GM12878 (cell line): ENCODE measurements at regions not wholly inside any gene's neighbourhood (a gene's known extent, or its start where the extent isn't known, plus 50 kb on each side); places are given as distances from the start of the nearest gene placed in this dataset.

Source experiments
- ATAC-seq: fragments of 200-7000 bp; cut with Tn5 transposase; 3 replicates; pipeline ENCODE4 v1.9.1; 2020; ENCODE audit warnings: mild to moderate bottlenecking, moderate library complexity
- BruUV-seq: library from RNA; stranded (reverse); fragments of 400-500 nt; replicated peaks from 2 replicates; lab custom pipeline; 2021; lab: Mats Ljungman, UMichigan
- CTCF ChIA-PET: fragments of 300-600 bp; sonication (Branson Sonifier 250); formaldehyde crosslinking; extraction: SDS; loops from one replicate; lab custom pipeline; 2021; ENCODE audit warnings: inconsistent platforms; lab: Yijun Ruan, JAX
- POLR2A ChIA-PET: fragments of 350-600 bp; formaldehyde crosslinking; extraction: SDS; loops from one replicate; lab custom pipeline; 2021; ENCODE audit warnings: inconsistent platforms; lab: Charles Lee
- RAD21 ChIA-PET: fragments of 300-600 bp; sonication (Branson Sonifier 250); formaldehyde crosslinking; loops from one replicate; lab custom pipeline; 2023; ENCODE audit warnings: antibody characterized with exemption; ENCODE audit not compliant: unreplicated experiment; lab: Charles Lee
- SMC1A ChIA-PET: fragments of 300-600 bp; sonication (Branson Sonifier 250); formaldehyde crosslinking; loops from one replicate; lab custom pipeline; 2023; ENCODE audit not compliant: unreplicated experiment, uncharacterized antibody; lab: Charles Lee
- DNase-seq: peaks from one replicate; pipeline ENCODE4 v3.0.0-alpha.2; 2011; ENCODE audit warnings: low read depth, low spot score
- FAIRE-seq: peaks from 3 replicates; lab custom pipeline; 2011; peaks lifted over from hg19 to GRCh38; lab: Jason Lieb, UNC
- H2AFZ ChIP-seq: 2 replicates; pipeline ENCODE4 v1.6.0; 2011; ENCODE audit warnings: low read depth, low read length, control low read depth; ENCODE audit not compliant: control insufficient read depth
- H3K27ac ChIP-seq: 2 replicates; pipeline ENCODE4 v1.5.1; 2011; ENCODE audit warnings: control low read depth; ENCODE audit not compliant: control insufficient read depth, insufficient read depth
- H3K27me3 ChIP-seq, 2 experiments: replicated peaks in 1 of 2; 2 replicates each; pipeline versions ENCODE4 v1.6.0 to v1.6.1; 2011; ENCODE audit warnings: low read length in 1 of 2; ENCODE audit not compliant: control insufficient read depth in 2 of 2, insufficient read depth in 2 of 2
- H3K36me3 ChIP-seq, 2 experiments: 2 replicates each; pipeline ENCODE4 v1.5.1; 2011; ENCODE audit warnings: low read length in 1 of 2; ENCODE audit not compliant: control insufficient read depth in 2 of 2, insufficient read depth in 2 of 2
- H3K4me1 ChIP-seq: 2 replicates; pipeline ENCODE4 v1.6.1; 2011; ENCODE audit warnings: mild to moderate bottlenecking, low read length, moderate library complexity, mixed read lengths; ENCODE audit not compliant: control insufficient read depth, insufficient read depth
- H3K4me2 ChIP-seq: 2 replicates; pipeline ENCODE4 v1.6.0; 2011; ENCODE audit warnings: control low read depth; ENCODE audit not compliant: control insufficient read depth, insufficient read depth
- H3K4me3 ChIP-seq: fragments of 200-600 bp; sonication (generic); 2 replicates; pipeline ENCODE4 v1.5.1; 2016
- H3K79me2 ChIP-seq: 2 replicates; pipeline ENCODE4 v1.6.0; 2011; ENCODE audit warnings: low read length; ENCODE audit not compliant: control insufficient read depth, insufficient read depth
- H3K9ac ChIP-seq: 2 replicates; pipeline ENCODE4 v1.8.0; 2011; ENCODE audit warnings: low read length, control low read depth, mixed read lengths; ENCODE audit not compliant: control insufficient read depth, insufficient read depth
- H3K9me3 ChIP-seq: replicated peaks from 3 replicates; pipeline ENCODE4 v1.5.1; 2011; ENCODE audit warnings: mild to moderate bottlenecking, low read length; ENCODE audit not compliant: control insufficient read depth, insufficient read depth
- H4K20me1 ChIP-seq: 2 replicates; pipeline ENCODE4 v1.6.0; 2011; ENCODE audit not compliant: control insufficient read depth, insufficient read depth
- ATF2 ChIP-seq: IDR thresholded peaks from 2 replicates; pipeline ENCODE4 v1.6.1; 2012; ENCODE audit warnings: low read length, inconsistent platforms
- ATF3 ChIP-seq: IDR thresholded peaks from 2 replicates; pipeline ENCODE4 v1.6.1; 2011; ENCODE audit warnings: low read depth, mild to moderate bottlenecking, low read length, moderate library complexity, borderline replicate concordance; ENCODE audit errors: extremely low read depth
- CHD2 ChIP-seq: IDR thresholded peaks from 2 replicates; pipeline ENCODE4 v1.6.1; 2011; ENCODE audit warnings: low read depth, low read length, improper control_type of control experiment, borderline replicate concordance
- E2F4 ChIP-seq: IDR thresholded peaks from 2 replicates; pipeline ENCODE4 v1.6.1; 2012; ENCODE audit warnings: low read depth, low read length, improper control_type of control experiment
- E4F1 ChIP-seq: fragments of 450-650 bp; IDR thresholded peaks from 2 replicates; pipeline ENCODE4 v1.6.1; 2018; ENCODE audit warnings: borderline replicate concordance, mild to moderate bottlenecking; ENCODE audit not compliant: partially characterized antibody
- EGR1 ChIP-seq, 2 experiments: IDR thresholded peaks; 1 replicate in 1 of 2; 2 replicates in 1 of 2; pipeline ENCODE4 v1.6.1; 2011 to 2012; ENCODE audit warnings: low read depth in 2 of 2, low read length in 2 of 2, borderline replicate concordance in 1 of 2, mild to moderate bottlenecking in 1 of 2, moderate library complexity in 1 of 2
- GABPA ChIP-seq: IDR thresholded peaks from 2 replicates; pipeline ENCODE4 v1.6.1; 2014; ENCODE audit warnings: antibody characterized with exemption, low read depth, mild to moderate bottlenecking, inconsistent platforms
- IKZF1 ChIP-seq: fragments of 450-650 bp; conservative IDR thresholded peaks from 2 replicates; pipeline ENCODE4 v1.6.1; 2017; ENCODE audit warnings: antibody characterized with exemption, mild to moderate bottlenecking
- MTA2 ChIP-seq: fragments of 450-650 bp; IDR thresholded peaks from 2 replicates; pipeline ENCODE4 v1.6.1; 2016; ENCODE audit warnings: low read depth, mild to moderate bottlenecking, moderate library complexity
- NR2F1 ChIP-seq: fragments of 450-650 bp; conservative IDR thresholded peaks from 2 replicates; pipeline ENCODE4 v1.6.1; 2017; ENCODE audit warnings: mild to moderate bottlenecking
- POU2F2 ChIP-seq: IDR thresholded peaks from 3 replicates; pipeline ENCODE4 v1.6.1; 2011; ENCODE audit warnings: low read depth, mild to moderate bottlenecking, low read length, borderline replicate concordance
- SKIL ChIP-seq: fragments of 450-650 bp; IDR thresholded peaks from 2 replicates; pipeline ENCODE4 v1.6.1; 2017; ENCODE audit warnings: mild to moderate bottlenecking, low read depth, inconsistent platforms; ENCODE audit not compliant: poor library complexity, severe bottlenecking
- SMC3 ChIP-seq: IDR thresholded peaks from 2 replicates; pipeline ENCODE4 v1.6.1; 2011; ENCODE audit warnings: low read length, improper control_type of control experiment, borderline replicate concordance
- TCF3 ChIP-seq: IDR thresholded peaks from 2 replicates; pipeline ENCODE4 v1.6.1; 2012; ENCODE audit warnings: low read depth, mild to moderate bottlenecking, low read length, borderline replicate concordance; ENCODE audit not compliant: insufficient read depth
- WGBS: methylation state at CpG from one replicate; pipeline ENCODE4 v1.1.6; 2016; ENCODE audit warnings: low lambda C conversion rate; ENCODE audit not compliant: insufficient replicate concordance, insufficient coverage; ENCODE audit errors: missing lambda C conversion rate; 5-methylcytosine and 5-hydroxymethylcytosine counted together
- in situ Hi-C: fragments of 300-500 bp; cut with MboI; formaldehyde crosslinking; loops from 9 replicates; pipeline ENCODE4 v1.14.3; 2018; ENCODE audit warnings: mixed read lengths
- intact Hi-C: fragments of 100-400 bp; cut with micrococcal nuclease; formaldehyde crosslinking; loops from one replicate; pipeline ENCODE4 v1.14.2; 2022; ENCODE audit not compliant: unreplicated experiment

GRCh38 chr5:6273090-6273735 is 105.1 kb downstream of the MED10 start (continued):
- TF ChIP-seq IKZF1 = 0 out of 2 replicates have a peak, but pooled peaks have one; percentile 12
- no peak for TF ChIP-seq GABPA
- TF ChIP-seq E4F1 = no peak
- peak; percentile 90; the same call in 2 of the 3 replicates for TF ChIP-seq POU2F2
- TF ChIP-seq ATF2 = peak; percentile 29; the same call in 1 of the 2 replicates
- 0 out of 2 replicates have a peak, but pooled peaks have one; percentile 14 for TF ChIP-seq MTA2
- no peak for TF ChIP-seq EGR1 (IDR thresholded peaks at IDR 0.05; ENCODE audit: borderline replicate concordance in 1 of 2, low read depth in 2 of 2, low read length in 2 of 2)
- TF ChIP-seq, all 136 proteins: peak for 13

- SMC1A ChIA-PET = interaction anchor here (1.6 to 4.4 kb wide), 3 partner anchors 18 to 96 kb away, joined by 4 to 31 read pairs (median 7); no protein-coding TSS in a partner anchor
- DNase-seq (no peak), FAIRE-seq (no peak), ATAC-seq (no peak)
- H3K9ac ChIP-seq = no peak overlapping the region
- H3K27me3 ChIP-seq = no peaks in the 10 kb centered on the region
- no TSS peak for BruUV-seq
- peaks cover 22% of the 10 kb centered on the region for H3K4me1 ChIP-seq
- no peaks in the 10 kb centered on the region for H3K79me2 ChIP-seq
- no peak overlapping the region for H2AFZ ChIP-seq
- no peaks in the 10 kb centered on the region for H3K36me3 ChIP-seq
- no peaks in the 10 kb centered on the region; the same call in 2 of the 3 replicates for H3K9me3 ChIP-seq
- RAD21 ChIA-PET = no interaction called here
- 71% methylated on average over 7 of the region's 7 CpGs for WGBS
- POLR2A ChIA-PET = no interaction called here
- CTCF ChIA-PET = interaction anchor here (1.4 kb wide), 1 partner anchor 13 kb away, joined by 4 read pairs; no protein-coding TSS in a partner anchor
- no peak overlapping the region for H3K4me2 ChIP-seq
- intact Hi-C loops = no loop called here
- in situ Hi-C loops = no loop called here
- no peaks in the 10 kb centered on the region for H4K20me1 ChIP-seq
- no peak overlapping the region for H3K4me3 ChIP-seq
- no peak overlapping the region for H3K27ac ChIP-seq
- TF ChIP-seq NR2F1 (no peak), TCF3 (no peak), ATF3 (no peak), SMC3 (no peak), SKIL (no peak), IKZF1 (no peak), CHD2 (no peak), E2F4 (no peak)
These were observed 108.4 kb downstream of the MED10 start for GRCh38 chr5:6269925-6270324.
